SU-DHL-6 (cell line): ENCODE measurements at regions not wholly inside any gene's neighbourhood (a gene's known extent, or its start where the extent isn't known, plus 50 kb on each side); places are given as distances from the start of the nearest gene placed in this dataset.

ENCODE experiments used
- H2AFZ ChIP-seq: fragments of 200-600 bp; sonication (generic); 2 replicates; pipeline ENCODE4 v1.6.1; 2014; ENCODE audit warnings: low read depth, mild to moderate bottlenecking, moderate library complexity, mixed read lengths, antibody characterized with exemption, low read length; ENCODE audit not compliant: severe bottlenecking
- H3F3A ChIP-seq: fragments of 200-600 bp; shearing (Covaris generic); 2 replicates; pipeline ENCODE4 v1.6.0; 2016; ENCODE audit warnings: antibody characterized with exemption, mild to moderate bottlenecking; ENCODE audit not compliant: insufficient read depth
- H3K27ac ChIP-seq: fragments of 200-600 bp; sonication (generic); 2 replicates; pipeline ENCODE4 v1.5.1; 2016; ENCODE audit warnings: low read depth, mild to moderate bottlenecking, low read length, moderate library complexity, mixed read lengths
- H3K27me3 ChIP-seq: fragments of 200-600 bp; sonication (generic), shearing (Covaris generic); 2 replicates; pipeline ENCODE4 v1.6.0; 2014; ENCODE audit warnings: mild to moderate bottlenecking, low read length
- H3K36me3 ChIP-seq: fragments of 200-600 bp; sonication (generic); 2 replicates; pipeline ENCODE4 v1.6.1; 2014; ENCODE audit warnings: mild to moderate bottlenecking, low read length, mixed read lengths
- H3K4me2 ChIP-seq: fragments of 300-600, 200-600 bp; shearing (Covaris generic), sonication (generic); 2 replicates; pipeline ENCODE4 v1.6.0; 2014; ENCODE audit warnings: low read length, low read depth, mild to moderate bottlenecking; ENCODE audit not compliant: poor library complexity, severe bottlenecking
- H3K4me3 ChIP-seq: fragments of 200-600 bp; sonication (generic); 2 replicates; pipeline ENCODE4 v1.5.1; 2014; ENCODE audit warnings: antibody characterized with exemption, low read length, mild to moderate bottlenecking, mixed read lengths; ENCODE audit not compliant: insufficient read depth, poor library complexity, severe bottlenecking
- H3K79me2 ChIP-seq: fragments of 200-600 bp; sonication (generic); 2 replicates; pipeline ENCODE4 v1.6.1; 2014; ENCODE audit warnings: mild to moderate bottlenecking, low read length, moderate library complexity; ENCODE audit not compliant: insufficient read depth
- H3K9ac ChIP-seq: fragments of 200-600 bp; sonication (generic); 2 replicates; pipeline ENCODE4 v1.7.0; 2014; ENCODE audit warnings: mild to moderate bottlenecking, low read length
- H3K9me2 ChIP-seq: fragments of 200-600 bp; sonication (generic); replicated peaks from 2 replicates; pipeline ENCODE4 v1.6.1; 2014; ENCODE audit warnings: low read length; ENCODE audit not compliant: insufficient read depth
- H3K9me3 ChIP-seq: fragments of 200-600 bp; sonication (generic); 2 replicates; pipeline ENCODE4 v1.6.1; 2014; ENCODE audit warnings: low read length, mixed read lengths; ENCODE audit not compliant: insufficient read depth
- H4K20me1 ChIP-seq: fragments of 200-600 bp; sonication (generic); 2 replicates; pipeline ENCODE4 v1.6.1; 2014; ENCODE audit warnings: low read depth, mild to moderate bottlenecking, antibody characterized with exemption, low read length, moderate library complexity, mixed read lengths
- EZH2phosphoT487 ChIP-seq: fragments of 200-600 bp; sonication (generic), shearing (Covaris generic); conservative IDR thresholded peaks from 2 replicates; pipeline ENCODE4 v1.6.1; 2018; ENCODE audit warnings: mild to moderate bottlenecking, antibody characterized with exemption, low read length, moderate library complexity, mixed read lengths
- TF ChIP-seq, protein P1 (sequence below): fragments of 200-600 bp; sonication (generic); IDR thresholded peaks from one replicate; pipeline ENCODE4 v1.5.1; 2017; ENCODE audit warnings: antibody characterized with exemption, mild to moderate bottlenecking, low read length, moderate library complexity; ENCODE audit not compliant: insufficient read depth, poor library complexity, severe bottlenecking

DNA sequence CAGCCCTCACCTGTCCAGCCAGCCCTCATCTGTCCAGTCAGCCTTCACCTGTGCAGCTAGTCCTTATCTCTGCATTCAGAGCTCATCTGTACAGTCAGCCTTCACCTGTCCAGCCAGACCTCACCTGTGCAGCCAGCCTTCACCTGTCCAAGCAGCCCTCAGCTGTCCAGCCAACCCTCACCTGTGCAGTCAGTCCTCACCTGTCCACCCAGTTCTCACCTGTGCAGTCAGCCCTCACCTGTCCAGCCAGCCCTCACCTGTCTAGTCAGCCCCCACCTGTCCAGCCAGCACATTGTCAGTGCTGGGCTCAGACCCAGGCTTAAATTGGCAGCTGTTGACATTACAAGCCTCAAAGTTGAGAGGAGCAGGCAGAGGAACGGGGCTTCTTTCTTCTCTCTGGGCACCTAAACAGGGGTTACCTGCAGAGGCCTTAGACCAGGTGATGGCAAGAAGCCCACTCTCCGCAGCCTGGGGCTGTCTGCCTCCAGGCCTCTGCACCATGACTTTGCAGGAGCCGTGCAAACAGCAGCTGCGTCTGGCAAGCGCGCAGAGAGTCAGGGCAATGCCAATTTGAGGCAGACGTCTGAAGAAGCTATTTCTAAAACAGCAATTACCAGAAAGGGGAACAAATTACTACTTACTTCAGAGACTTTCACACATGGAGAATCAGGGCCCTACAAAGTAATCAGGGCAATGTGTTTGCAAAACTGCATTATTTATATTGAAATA, 506.1 kb downstream of the NPHP4 start:
- no peak overlapping the region for H3K27ac ChIP-seq
- TF ChIP-seq, protein P1, sequence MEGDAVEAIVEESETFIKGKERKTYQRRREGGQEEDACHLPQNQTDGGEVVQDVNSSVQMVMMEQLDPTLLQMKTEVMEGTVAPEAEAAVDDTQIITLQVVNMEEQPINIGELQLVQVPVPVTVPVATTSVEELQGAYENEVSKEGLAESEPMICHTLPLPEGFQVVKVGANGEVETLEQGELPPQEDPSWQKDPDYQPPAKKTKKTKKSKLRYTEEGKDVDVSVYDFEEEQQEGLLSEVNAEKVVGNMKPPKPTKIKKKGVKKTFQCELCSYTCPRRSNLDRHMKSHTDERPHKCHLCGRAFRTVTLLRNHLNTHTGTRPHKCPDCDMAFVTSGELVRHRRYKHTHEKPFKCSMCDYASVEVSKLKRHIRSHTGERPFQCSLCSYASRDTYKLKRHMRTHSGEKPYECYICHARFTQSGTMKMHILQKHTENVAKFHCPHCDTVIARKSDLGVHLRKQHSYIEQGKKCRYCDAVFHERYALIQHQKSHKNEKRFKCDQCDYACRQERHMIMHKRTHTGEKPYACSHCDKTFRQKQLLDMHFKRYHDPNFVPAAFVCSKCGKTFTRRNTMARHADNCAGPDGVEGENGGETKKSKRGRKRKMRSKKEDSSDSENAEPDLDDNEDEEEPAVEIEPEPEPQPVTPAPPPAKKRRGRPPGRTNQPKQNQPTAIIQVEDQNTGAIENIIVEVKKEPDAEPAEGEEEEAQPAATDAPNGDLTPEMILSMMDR: no peak
- no peak for TF ChIP-seq EZH2phosphoT487
- H3K9me3 ChIP-seq: no peaks in the 10 kb centered on the region
- H3K9me2 ChIP-seq: no peaks in the 10 kb centered on the region
- H3K4me3 ChIP-seq: no peak overlapping the region
- H2AFZ ChIP-seq: no peak overlapping the region
- H3K4me2 ChIP-seq: no peak overlapping the region
- H3K36me3 ChIP-seq: no peaks in the 10 kb centered on the region
- no peak overlapping the region for H3K9ac ChIP-seq
- H4K20me1 ChIP-seq: no peaks in the 10 kb centered on the region
- no peaks in the 10 kb centered on the region for H3K27me3 ChIP-seq
- H3K79me2 ChIP-seq: no peaks in the 10 kb centered on the region
- no peaks in the 10 kb centered on the region for H3F3A ChIP-seq

DNA sequence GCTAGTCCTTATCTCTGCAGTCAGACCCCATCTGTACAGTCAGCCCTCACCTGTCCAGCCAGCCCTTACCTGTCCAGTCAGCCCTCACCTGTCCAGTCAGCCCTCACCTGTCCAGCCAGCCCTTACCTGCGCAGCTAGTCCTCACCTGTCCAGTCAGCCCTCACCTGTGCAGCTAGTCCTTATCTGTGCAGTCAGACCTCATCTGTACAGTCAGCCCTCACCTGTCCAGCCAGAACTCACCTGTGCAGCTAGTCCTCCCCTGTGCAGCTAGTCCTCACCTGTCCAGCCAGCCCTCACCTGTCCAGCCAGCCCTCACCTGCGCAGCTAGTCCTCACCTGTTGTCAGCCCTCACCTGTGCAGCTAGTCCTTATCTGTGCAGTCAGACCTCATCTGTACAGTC, 506.8 kb downstream of the NPHP4 start:
- Histone ChIP-seq H3K4me3 (no peak overlapping the region), H3K9me3 (no peaks in the 10 kb centered on the region), H3F3A (no peaks in the 10 kb centered on the region), H3K9me2 (no peaks in the 10 kb centered on the region), H3K79me2 (no peaks in the 10 kb centered on the region), H4K20me1 (no peaks in the 10 kb centered on the region), H3K4me2 (no peak overlapping the region), H3K27ac (no peak overlapping the region), H2AFZ (no peak overlapping the region), H3K27me3 (no peaks in the 10 kb centered on the region), H3K36me3 (no peaks in the 10 kb centered on the region), H3K9ac (no peak overlapping the region)
- TF ChIP-seq EZH2phosphoT487: no peak
- TF ChIP-seq, protein P1: no peak

DNA sequence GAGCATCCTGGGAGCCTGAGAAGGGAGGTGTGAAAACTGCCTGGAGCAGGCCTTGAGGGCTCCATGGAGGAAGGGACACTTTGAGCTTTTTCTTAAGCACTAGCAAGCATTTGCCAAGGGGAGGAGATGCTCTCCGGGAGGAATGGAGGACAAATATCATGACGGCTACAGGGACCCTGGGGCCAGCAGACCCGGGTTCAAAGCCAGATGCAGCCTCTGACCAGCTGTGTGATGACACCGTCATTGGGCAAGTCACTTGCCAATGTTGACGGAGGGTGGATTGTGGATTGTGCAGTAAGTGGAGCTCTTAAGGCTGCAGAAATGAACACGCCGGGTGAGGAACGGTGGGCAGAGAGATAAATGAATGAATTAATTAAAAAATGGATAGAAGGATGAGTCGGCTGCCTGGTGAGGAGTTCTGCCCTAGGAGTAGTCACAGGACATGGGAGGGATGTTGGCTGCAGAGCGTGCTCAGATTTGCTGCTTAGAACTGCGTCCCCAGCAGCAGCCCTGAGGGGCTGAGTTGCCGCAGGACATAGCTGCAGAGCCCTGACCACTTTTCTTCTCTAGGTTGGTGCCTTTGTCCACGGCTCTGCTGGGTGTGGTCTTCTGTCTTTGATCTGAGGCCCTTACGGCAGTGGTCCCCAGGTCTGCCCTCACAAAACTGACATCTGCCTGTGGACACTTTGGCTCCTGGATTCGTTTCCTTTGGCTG, 507.6 kb downstream of the NPHP4 start:
- Histone ChIP-seq H3K9me3 (no peaks in the 10 kb centered on the region), H3F3A (no peaks in the 10 kb centered on the region), H3K36me3 (no peaks in the 10 kb centered on the region), H2AFZ (no peak overlapping the region), H3K27me3 (no peaks in the 10 kb centered on the region), H3K79me2 (no peaks in the 10 kb centered on the region), H3K9ac (no peak overlapping the region), H4K20me1 (no peaks in the 10 kb centered on the region), H3K9me2 (no peaks in the 10 kb centered on the region), H3K27ac (no peak overlapping the region), H3K4me2 (no peak overlapping the region), H3K4me3 (no peak overlapping the region)
- TF ChIP-seq, protein P1: no peak
- no peak for TF ChIP-seq EZH2phosphoT487
